Trophoblast cell (in vitro differentiated cells and primary cell): ENCODE measurements at regions not wholly inside any gene's neighbourhood (a gene's known extent, or its start where the extent isn't known, plus 50 kb on each side); places are given as distances from the start of the nearest gene placed in this dataset.
A peak's percentile ranks its signal among the peaks of the same experiment; 100 is the strongest.

Source experiments
- DNase-seq, 2 donors: peaks; one replicate each; pipeline ENCODE4 v3.0.0-alpha.2; 2016
- H2AFZ ChIP-seq: 2 replicates; pipeline ENCODE4 v1.6.1; 2013; ENCODE audit warnings: low read length, moderate library complexity, mild to moderate bottlenecking; ENCODE audit not compliant: insufficient read depth, poor library complexity
- H2AK5ac ChIP-seq: 2 replicates; pipeline ENCODE4 v1.6.1; 2013; ENCODE audit warnings: mild to moderate bottlenecking, low read length
- H2BK120ac ChIP-seq: 2 replicates; pipeline ENCODE4 v1.6.1; 2013; ENCODE audit warnings: low read length, mild to moderate bottlenecking, moderate library complexity; ENCODE audit not compliant: insufficient read depth, poor library complexity
- H2BK12ac ChIP-seq: 2 replicates; pipeline ENCODE4 v1.6.1; 2013; ENCODE audit warnings: mild to moderate bottlenecking, low read length, moderate library complexity
- H2BK5ac ChIP-seq: 2 replicates; pipeline ENCODE4 v1.6.1; 2013; ENCODE audit warnings: low read length, low read depth, moderate library complexity, mild to moderate bottlenecking; ENCODE audit not compliant: poor library complexity
- H3K14ac ChIP-seq: 2 replicates; pipeline ENCODE4 v1.6.1; 2013; ENCODE audit warnings: mild to moderate bottlenecking, low read length
- H3K18ac ChIP-seq: 2 replicates; pipeline ENCODE4 v1.6.1; 2013; ENCODE audit warnings: mild to moderate bottlenecking, low read length
- H3K23ac ChIP-seq: 2 replicates; pipeline ENCODE4 v1.6.1; 2013; ENCODE audit warnings: low read length
- H3K27ac ChIP-seq: 2 replicates; pipeline ENCODE4 v1.5.1; 2013; ENCODE audit warnings: low read depth, mild to moderate bottlenecking, inconsistent platforms, low read length, moderate library complexity
- H3K27me3 ChIP-seq: 2 replicates; pipeline ENCODE4 v1.6.1; 2013; ENCODE audit warnings: inconsistent platforms, mild to moderate bottlenecking, low read length, moderate library complexity; ENCODE audit not compliant: insufficient read depth
- H3K36me3 ChIP-seq, 2 experiments: 1 replicate in 1 of 2; 2 replicates in 1 of 2; pipeline ENCODE4 v1.6.1; 2013; ENCODE audit warnings: low read length in 2 of 2, mild to moderate bottlenecking in 2 of 2, moderate library complexity in 1 of 2; ENCODE audit not compliant: insufficient read depth in 2 of 2, control insufficient read depth in 1 of 2
- H3K4ac ChIP-seq: 2 replicates; pipeline ENCODE4 v1.6.1; 2013; ENCODE audit warnings: low read depth, mild to moderate bottlenecking, low read length, moderate library complexity
- H3K4me1 ChIP-seq, 2 experiments: 1 replicate in 1 of 2; 2 replicates in 1 of 2; pipeline ENCODE4 v1.6.1; 2013; ENCODE audit warnings: low read length in 2 of 2, mild to moderate bottlenecking in 2 of 2, moderate library complexity in 1 of 2; ENCODE audit not compliant: insufficient read depth in 2 of 2, control insufficient read depth in 1 of 2
- H3K4me2 ChIP-seq: 2 replicates; pipeline ENCODE4 v1.6.1; 2013; ENCODE audit warnings: inconsistent platforms, mild to moderate bottlenecking, low read length, moderate library complexity
- H3K4me3 ChIP-seq: 2 replicates; pipeline ENCODE4 v1.5.1; 2013; ENCODE audit warnings: mild to moderate bottlenecking, low read depth, low read length, inconsistent platforms
- H3K79me1 ChIP-seq: one replicate; pipeline ENCODE4 v1.6.1; 2013; ENCODE audit warnings: low read length
- H3K79me2 ChIP-seq: 2 replicates; pipeline ENCODE4 v1.6.1; 2013; ENCODE audit warnings: low read length, mild to moderate bottlenecking; ENCODE audit not compliant: control insufficient read depth, insufficient read depth, poor library complexity
- H3K9ac ChIP-seq: 2 replicates; pipeline ENCODE4 v1.6.1; 2013; ENCODE audit warnings: mild to moderate bottlenecking, low read length
- H3K9me3 ChIP-seq: 2 replicates; pipeline ENCODE4 v1.6.1; 2013; ENCODE audit warnings: low read depth, mild to moderate bottlenecking, control low read depth, inconsistent platforms, low read length; ENCODE audit not compliant: insufficient read depth
- H4K12ac ChIP-seq: 2 replicates; pipeline ENCODE4 v1.6.1; 2013; ENCODE audit warnings: low read depth, mild to moderate bottlenecking, low read length, moderate library complexity
- H4K8ac ChIP-seq: 2 replicates; pipeline ENCODE4 v1.6.1; 2013; ENCODE audit warnings: low read depth, mild to moderate bottlenecking, low read length, moderate library complexity
- H4K91ac ChIP-seq: one replicate; pipeline ENCODE4 v1.6.1; 2013; ENCODE audit warnings: low read depth, mild to moderate bottlenecking, low read length, moderate library complexity
- WGBS: extraction: QIAGEN DNeasy Blood & Tissue Kit; methylation state at CpG from one replicate; pipeline ENCODE4 v1.1.7; 2013; ENCODE audit warnings: missing lambda C conversion rate; ENCODE audit not compliant: insufficient read length, insufficient coverage; ENCODE audit errors: extremely low coverage; 5-methylcytosine and 5-hydroxymethylcytosine counted together

DNA sequence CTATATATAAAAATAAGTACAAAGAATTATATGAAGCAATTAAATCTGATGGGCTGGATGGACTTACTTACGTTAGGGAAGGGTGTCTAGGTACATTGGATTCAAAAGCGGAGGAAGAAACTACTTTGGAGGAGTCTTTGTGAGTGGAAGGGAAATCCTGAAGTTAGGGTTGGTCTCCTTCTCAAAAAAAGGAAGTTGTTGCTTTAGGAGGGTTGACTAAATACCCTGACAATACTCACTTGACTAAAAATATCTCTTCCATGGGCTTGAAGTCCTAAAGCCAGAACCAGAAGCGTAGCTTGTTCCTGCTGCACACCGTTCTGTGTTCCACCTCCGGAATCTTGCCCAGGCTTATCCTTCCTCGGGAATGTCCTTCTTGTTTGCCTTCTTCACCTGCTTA, 143.3 kb upstream of the ZEB2 start:
- Histone ChIP-seq H3K4me1 (no peaks in the 10 kb centered on the region), H3K4me3 (no peak overlapping the region), H3K9me3 (no peaks in the 10 kb centered on the region), H4K8ac (no peak overlapping the region), H3K4ac (no peak overlapping the region), H3K27me3 (no peaks in the 10 kb centered on the region), H3K14ac (no peak overlapping the region), H2BK120ac (peak overlapping the region; percentile 17), H4K12ac (no peak overlapping the region), H2BK5ac (no peak overlapping the region), H2AK5ac (no peak overlapping the region), H3K9ac (no peak overlapping the region), H3K79me2 (no peaks in the 10 kb centered on the region), H4K91ac (no peak overlapping the region), H3K4me2 (no peak overlapping the region), H3K27ac (no peak overlapping the region), H3K18ac (no peak overlapping the region), H3K23ac (no peak overlapping the region), H2BK12ac (no peak overlapping the region), H3K36me3 (no peaks in the 10 kb centered on the region), H3K79me1 (no peaks in the 10 kb centered on the region), H2AFZ (no peak overlapping the region)
- WGBS: no CpG with 5 or more reads among the region's 6 CpGs
- no peak for DNase-seq

DNA sequence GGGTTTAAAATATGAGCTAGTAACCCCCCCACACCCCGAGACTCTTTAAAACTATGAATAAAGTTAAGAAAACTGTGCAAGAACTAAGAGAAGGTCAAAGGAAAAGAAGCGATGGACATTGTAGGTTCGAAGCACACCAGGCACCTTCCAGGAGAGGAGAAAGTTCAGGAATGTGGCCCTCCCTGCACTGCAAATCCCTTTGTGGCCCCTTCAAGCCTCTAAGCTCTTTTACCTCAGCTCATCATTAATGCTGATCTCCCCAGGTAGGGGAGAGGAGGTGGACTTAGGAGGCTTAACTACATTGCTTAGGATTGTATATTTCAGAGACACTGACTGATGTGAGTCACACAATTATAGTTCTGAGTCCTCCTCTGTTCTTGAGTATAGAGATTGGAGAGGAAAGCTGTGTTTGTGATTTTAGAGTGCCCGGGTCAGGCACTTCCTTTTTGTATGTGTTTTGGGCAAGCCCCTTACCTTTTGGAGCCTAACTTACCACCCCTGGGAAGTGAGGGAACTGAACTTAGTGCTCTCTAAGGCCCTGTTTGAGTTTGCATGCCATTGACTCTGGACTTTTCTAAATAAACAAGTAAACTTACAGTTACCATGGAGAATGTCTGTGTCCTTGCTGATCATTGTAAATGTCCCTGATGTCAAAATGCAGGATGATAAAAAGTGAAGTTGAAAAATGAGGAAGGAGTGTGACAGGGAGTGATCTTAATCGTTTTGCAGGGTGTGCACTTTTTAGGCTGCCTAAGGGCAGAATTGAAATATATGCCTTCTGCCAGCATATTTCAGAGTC, 140.8 kb upstream of the ZEB2 start:
- Histone ChIP-seq H4K91ac (no peak overlapping the region), H2BK120ac (no peak overlapping the region), H2BK5ac (no peak overlapping the region), H3K79me2 (no peaks in the 10 kb centered on the region), H3K18ac (no peak overlapping the region), H2AK5ac (no peak overlapping the region), H4K8ac (no peak overlapping the region), H3K4me2 (no peak overlapping the region), H3K4me1 (no peaks in the 10 kb centered on the region), H3K4ac (no peak overlapping the region), H3K9ac (no peak overlapping the region), H3K9me3 (no peaks in the 10 kb centered on the region), H2AFZ (no peak overlapping the region), H3K27me3 (no peaks in the 10 kb centered on the region), H3K23ac (no peak overlapping the region), H3K4me3 (no peak overlapping the region), H3K36me3 (no peaks in the 10 kb centered on the region), H3K14ac (no peak overlapping the region), H2BK12ac (no peak overlapping the region), H3K27ac (no peak overlapping the region), H4K12ac (no peak overlapping the region), H3K79me1 (no peaks in the 10 kb centered on the region)
- peak; percentile 10 to 47 for DNase-seq
- no CpG with 5 or more reads among the region's 5 CpGs for WGBS

DNA sequence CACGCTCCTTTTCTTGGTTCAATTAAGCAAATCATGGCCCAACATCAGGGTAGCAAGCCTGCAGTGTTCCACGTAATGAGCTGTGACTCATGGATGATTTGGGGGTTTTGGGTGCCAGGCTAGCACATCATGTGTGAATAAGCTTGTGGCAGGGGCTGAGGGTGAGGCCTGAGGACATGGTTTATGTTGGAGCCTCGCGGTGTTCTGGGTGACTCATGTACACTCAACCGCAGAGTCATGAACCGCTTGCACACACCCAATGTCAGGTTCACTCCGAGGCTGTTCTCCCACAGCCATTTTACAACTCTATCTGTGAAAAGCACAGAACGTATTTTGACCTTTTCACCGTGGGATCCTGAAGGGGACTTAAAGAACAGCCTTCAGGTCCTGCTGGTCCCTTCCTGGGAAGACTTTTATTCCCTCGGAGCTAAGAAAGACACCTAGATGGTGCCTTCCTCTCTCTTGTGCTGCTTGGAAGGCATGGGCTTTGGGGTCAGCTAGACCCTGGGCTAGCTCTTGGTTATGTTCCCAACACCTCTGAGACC, 139.9 kb upstream of the ZEB2 start:
- Histone ChIP-seq H3K79me1 (no peaks in the 10 kb centered on the region), H3K27me3 (no peaks in the 10 kb centered on the region), H3K4ac (no peak overlapping the region), H4K12ac (no peak overlapping the region), H3K18ac (no peak overlapping the region), H2AK5ac (no peak overlapping the region), H3K36me3 (no peaks in the 10 kb centered on the region), H4K8ac (no peak overlapping the region), H2BK5ac (no peak overlapping the region), H3K4me3 (no peak overlapping the region), H3K9me3 (no peaks in the 10 kb centered on the region), H2AFZ (no peak overlapping the region), H3K4me1 (no peaks in the 10 kb centered on the region), H2BK12ac (no peak overlapping the region), H3K4me2 (no peak overlapping the region), H3K23ac (no peak overlapping the region), H3K14ac (no peak overlapping the region), H3K27ac (no peak overlapping the region), H2BK120ac (no peak overlapping the region), H4K91ac (no peak overlapping the region), H3K9ac (no peak overlapping the region), H3K79me2 (no peaks in the 10 kb centered on the region)
- no CpG with 5 or more reads among the region's 10 CpGs for WGBS
- peak; percentile 32 to 46 for DNase-seq

DNA sequence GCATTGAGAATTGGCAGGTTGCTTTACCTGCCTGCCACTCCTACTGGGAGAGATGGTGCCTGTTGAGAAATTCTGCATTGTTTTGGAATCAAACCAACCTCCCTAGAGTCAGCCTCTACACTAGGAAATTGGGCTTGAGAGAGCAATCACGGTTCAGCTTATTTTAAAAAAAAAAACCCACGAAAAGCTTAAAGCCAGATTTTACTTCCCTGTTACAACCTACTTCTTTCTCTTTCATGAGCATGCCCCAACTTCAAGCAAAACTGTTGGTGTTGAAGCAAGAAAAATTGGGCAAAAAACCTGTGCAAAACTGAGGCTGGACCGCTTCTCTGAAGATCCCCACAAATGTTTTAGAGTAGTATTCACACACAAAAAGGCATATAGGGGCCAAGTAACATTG, 134.6 kb upstream of the ZEB2 start:
- Histone ChIP-seq H3K14ac (no peak overlapping the region), H3K79me2 (no peaks in the 10 kb centered on the region), H4K8ac (no peak overlapping the region), H3K23ac (no peak overlapping the region), H3K9ac (no peak overlapping the region), H3K27me3 (no peaks in the 10 kb centered on the region), H4K12ac (no peak overlapping the region), H4K91ac (no peak overlapping the region), H2AFZ (no peak overlapping the region), H3K4me2 (no peak overlapping the region), H3K4me1 (peaks cover 0 to 2% of the 10 kb centered on the region in 2 experiments), H2BK5ac (no peak overlapping the region), H3K18ac (no peak overlapping the region), H3K4ac (no peak overlapping the region), H3K36me3 (no peaks in the 10 kb centered on the region), H3K79me1 (no peaks in the 10 kb centered on the region), H3K9me3 (no peaks in the 10 kb centered on the region), H3K27ac (no peak overlapping the region), H2BK12ac (no peak overlapping the region), H3K4me3 (no peak overlapping the region), H2AK5ac (no peak overlapping the region), H2BK120ac (no peak overlapping the region)
- WGBS: no CpG with 5 or more reads among the region's 3 CpGs
- DNase-seq: no peak
